BLaER1 (cell line): ENCODE measurements at regions not wholly inside any gene's neighbourhood (a gene's known extent, or its start where the extent isn't known, plus 50 kb on each side); places are given as distances from the start of the nearest gene placed in this dataset.

ENCODE experiments used
- H3K27ac ChIP-seq: shearing (Covaris generic); formaldehyde crosslinking; 2 replicates; pipeline ENCODE4 v1.8.1; 2022
- H3K27me3 ChIP-seq: shearing (Covaris generic); formaldehyde crosslinking; 2 replicates; pipeline ENCODE4 v1.8.1; 2022
- H3K36me3 ChIP-seq: shearing (Covaris generic); formaldehyde crosslinking; 2 replicates; pipeline ENCODE4 v1.8.1; 2022
- H3K4me1 ChIP-seq: shearing (Covaris generic); formaldehyde crosslinking; 2 replicates; pipeline ENCODE4 v1.8.1; 2022
- H3K4me2 ChIP-seq: shearing (Covaris generic); formaldehyde crosslinking; 2 replicates; pipeline ENCODE4 v1.8.1; 2022
- H3K4me3 ChIP-seq: shearing (Covaris generic); formaldehyde crosslinking; 2 replicates; pipeline ENCODE4 v1.8.1; 2022
- H3K9ac ChIP-seq: shearing (Covaris generic); formaldehyde crosslinking; 2 replicates; pipeline ENCODE4 v1.8.1; 2022
- H3K9me3 ChIP-seq: shearing (Covaris generic); formaldehyde crosslinking; 2 replicates; pipeline ENCODE4 v1.8.1; 2022
- H4K20me1 ChIP-seq: shearing (Covaris generic); formaldehyde crosslinking; 2 replicates; pipeline ENCODE4 v1.8.1; 2022
- Cebpa-rat ChIP-seq: shearing (Covaris generic); IDR thresholded peaks from 2 replicates; pipeline ENCODE4 v1.8.1; 2022

DNA sequence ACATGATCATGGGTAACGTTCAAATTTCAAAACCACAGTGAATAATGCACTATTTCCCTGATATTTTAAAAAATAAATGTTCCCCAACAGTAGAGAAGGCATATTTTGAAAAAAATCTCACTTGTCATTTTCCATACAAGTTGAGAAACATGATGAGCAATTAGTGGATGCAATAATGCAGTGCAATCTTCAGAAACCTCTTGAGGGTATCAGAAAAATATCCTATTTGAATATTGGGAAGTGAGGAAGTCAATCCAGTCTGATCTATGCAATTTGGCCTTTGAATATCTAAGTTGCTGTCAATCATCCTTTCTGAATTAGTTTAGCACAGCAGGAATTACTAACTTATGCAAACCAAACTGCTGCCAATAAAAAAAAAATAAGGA is 776.8 kb downstream of the PCDH18 start:
- no peak overlapping the region for H3K4me3 ChIP-seq
- H3K9me3 ChIP-seq, result no peaks in the 10 kb centered on the region
- H3K4me1 ChIP-seq, result no peaks in the 10 kb centered on the region
- H3K27ac ChIP-seq, result no peak overlapping the region
- no peak overlapping the region for H3K4me2 ChIP-seq
- H3K9ac ChIP-seq, result no peak overlapping the region
- no peak for TF ChIP-seq Cebpa-rat
- no peaks in the 10 kb centered on the region for H3K36me3 ChIP-seq
- H4K20me1 ChIP-seq, result no peaks in the 10 kb centered on the region
- no peaks in the 10 kb centered on the region for H3K27me3 ChIP-seq

- H3K9me3 ChIP-seq, result no peaks in the 10 kb centered on the region
- H3K36me3 ChIP-seq, result no peaks in the 10 kb centered on the region
- H3K27me3 ChIP-seq, result no peaks in the 10 kb centered on the region
- no peak overlapping the region for H3K27ac ChIP-seq
- no peaks in the 10 kb centered on the region for H4K20me1 ChIP-seq
- H3K9ac ChIP-seq, result no peak overlapping the region
- no peak overlapping the region for H3K4me3 ChIP-seq
- no peak overlapping the region for H3K4me2 ChIP-seq
- no peaks in the 10 kb centered on the region for H3K4me1 ChIP-seq
- no peak for TF ChIP-seq Cebpa-rat
These were observed 777.3 kb downstream of the PCDH18 start for GRCh38 chr4:136754810-136755530.

DNA sequence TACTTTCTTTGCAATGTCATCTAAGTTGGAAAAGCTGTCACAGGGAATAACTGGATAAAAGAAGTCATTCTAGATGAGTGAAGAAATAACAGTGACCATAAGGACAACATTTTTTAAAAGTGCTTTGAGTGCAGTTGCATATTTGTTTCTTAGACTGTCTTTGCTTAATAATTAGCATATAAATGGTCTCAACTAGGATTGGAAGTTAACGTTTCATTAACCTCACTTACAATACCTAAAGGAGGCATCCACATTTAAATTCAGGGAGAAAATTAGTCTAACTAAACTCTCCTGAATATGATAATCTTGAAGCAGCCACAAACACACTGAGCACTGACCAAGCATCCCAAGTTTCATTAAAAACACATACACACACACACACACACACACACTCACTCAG is 780.7 kb downstream of the PCDH18 start:
- no peak overlapping the region for H3K4me3 ChIP-seq
- H4K20me1 ChIP-seq, result no peaks in the 10 kb centered on the region
- no peaks in the 10 kb centered on the region for H3K36me3 ChIP-seq
- no peak for TF ChIP-seq Cebpa-rat
- H3K4me1 ChIP-seq, result no peaks in the 10 kb centered on the region
- H3K9me3 ChIP-seq, result peaks cover 7% of the 10 kb centered on the region; the same call in 1 of the 2 replicates
- H3K27ac ChIP-seq, result no peak overlapping the region
- no peak overlapping the region for H3K4me2 ChIP-seq
- H3K27me3 ChIP-seq, result no peaks in the 10 kb centered on the region
- H3K9ac ChIP-seq, result no peak overlapping the region

DNA sequence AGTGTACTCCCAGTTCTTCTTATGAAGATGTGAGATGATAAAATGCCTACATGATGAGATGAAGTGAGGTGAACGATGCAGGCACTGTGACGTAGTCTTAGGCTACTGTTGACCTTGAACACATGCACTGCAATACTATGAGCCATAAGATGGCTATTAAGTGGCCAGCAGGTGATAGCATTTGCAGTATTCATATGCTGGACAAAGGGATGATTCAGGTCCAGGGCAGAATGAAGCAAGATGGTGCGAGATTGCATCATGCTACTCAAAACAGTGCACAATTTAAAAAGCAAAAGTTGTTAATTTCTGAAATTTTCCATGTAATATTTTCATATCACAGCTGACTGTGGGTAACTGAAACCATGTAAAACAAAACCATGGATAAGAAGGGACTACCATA is 781.4 kb downstream of the PCDH18 start:
- Histone ChIP-seq H3K9me3 (peaks cover 7% of the 10 kb centered on the region; the same call in 1 of the 2 replicates), H4K20me1 (no peaks in the 10 kb centered on the region), H3K27ac (no peak overlapping the region), H3K4me1 (no peaks in the 10 kb centered on the region), H3K4me3 (no peak overlapping the region), H3K27me3 (no peaks in the 10 kb centered on the region), H3K4me2 (no peak overlapping the region), H3K9ac (no peak overlapping the region), H3K36me3 (no peaks in the 10 kb centered on the region)
- no peak for TF ChIP-seq Cebpa-rat

DNA sequence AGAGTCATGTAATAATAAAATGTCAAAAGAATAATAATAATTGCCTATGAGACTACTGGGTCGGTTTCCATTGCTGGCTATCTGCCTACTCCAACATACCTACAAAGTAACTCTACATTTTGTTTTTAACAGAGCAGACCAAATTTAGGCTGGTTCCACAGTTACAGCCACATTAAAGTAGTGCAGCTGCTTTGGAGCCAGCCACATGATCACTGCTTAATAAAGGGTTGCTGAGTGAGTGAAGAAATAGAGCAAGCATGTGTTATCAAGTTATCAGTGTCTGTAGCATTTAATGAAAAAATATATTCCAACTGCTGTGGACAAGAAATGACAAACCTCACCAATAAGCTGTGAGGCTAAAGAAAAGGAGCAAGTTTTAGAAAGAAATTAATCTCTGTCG is 782.3 kb downstream of the PCDH18 start:
- no peak overlapping the region for H3K4me2 ChIP-seq
- no peaks in the 10 kb centered on the region for H3K4me1 ChIP-seq
- no peak overlapping the region for H3K27ac ChIP-seq
- no peaks in the 10 kb centered on the region for H3K27me3 ChIP-seq
- no peaks in the 10 kb centered on the region for H3K36me3 ChIP-seq
- no peaks in the 10 kb centered on the region for H4K20me1 ChIP-seq
- TF ChIP-seq Cebpa-rat, result no peak
- H3K9ac ChIP-seq, result no peak overlapping the region
- H3K4me3 ChIP-seq, result no peak overlapping the region
- H3K9me3 ChIP-seq, result peaks cover 7% of the 10 kb centered on the region; the same call in 1 of the 2 replicates

GRCh38 chr4:136748773-136749172 is 783.5 kb downstream of the PCDH18 start:
- Histone ChIP-seq H3K27ac (no peak overlapping the region), H3K36me3 (no peaks in the 10 kb centered on the region), H3K4me1 (no peaks in the 10 kb centered on the region), H3K9ac (no peak overlapping the region), H3K4me3 (no peak overlapping the region), H3K4me2 (no peak overlapping the region), H4K20me1 (no peaks in the 10 kb centered on the region), H3K9me3 (peaks cover 7% of the 10 kb centered on the region; the same call in 1 of the 2 replicates), H3K27me3 (no peaks in the 10 kb centered on the region)
- no peak for TF ChIP-seq Cebpa-rat

- peaks cover 12% of the 10 kb centered on the region for H3K9me3 ChIP-seq
- no peaks in the 10 kb centered on the region for H4K20me1 ChIP-seq
- H3K36me3 ChIP-seq, result no peaks in the 10 kb centered on the region
- no peaks in the 10 kb centered on the region for H3K4me1 ChIP-seq
- no peak overlapping the region for H3K9ac ChIP-seq
- H3K27me3 ChIP-seq, result no peaks in the 10 kb centered on the region
- no peak overlapping the region for H3K27ac ChIP-seq
- no peak overlapping the region for H3K4me2 ChIP-seq
- no peak for TF ChIP-seq Cebpa-rat
- H3K4me3 ChIP-seq, result no peak overlapping the region
These were observed 784.1 kb downstream of the PCDH18 start for GRCh38 chr4:136748165-136748564.

GRCh38 chr4:136743238-136743637 is 789.1 kb downstream of the PCDH18 start:
- H3K9me3 ChIP-seq, result peaks cover 9% of the 10 kb centered on the region
- H3K36me3 ChIP-seq, result no peaks in the 10 kb centered on the region
- no peaks in the 10 kb centered on the region for H4K20me1 ChIP-seq
- H3K27me3 ChIP-seq, result no peaks in the 10 kb centered on the region
- H3K4me1 ChIP-seq, result no peaks in the 10 kb centered on the region
- H3K9ac ChIP-seq, result no peak overlapping the region
- no peak overlapping the region for H3K27ac ChIP-seq
- TF ChIP-seq Cebpa-rat, result no peak
- no peak overlapping the region for H3K4me2 ChIP-seq
- no peak overlapping the region for H3K4me3 ChIP-seq

DNA sequence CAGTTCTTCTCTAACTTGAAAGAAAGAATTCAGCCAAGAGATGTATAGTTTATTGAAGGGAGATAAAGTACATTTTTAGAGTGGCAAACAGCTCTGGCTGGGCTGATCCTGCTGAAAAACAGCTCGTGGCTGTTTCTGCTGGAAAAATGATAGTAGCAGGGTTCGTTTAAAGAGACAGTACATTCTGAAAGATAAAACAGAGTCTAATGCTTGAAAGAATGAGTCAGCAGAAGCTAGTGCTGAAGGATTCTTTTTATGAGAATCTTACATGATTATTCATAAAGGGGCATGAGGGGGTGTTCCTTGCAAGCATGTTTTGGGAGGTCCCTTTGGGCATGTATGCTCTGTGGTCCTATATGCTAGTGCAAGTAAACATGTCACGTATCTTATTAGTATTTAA is 790.0 kb downstream of the PCDH18 start:
- H3K9me3 ChIP-seq, result peaks cover 9% of the 10 kb centered on the region
- no peaks in the 10 kb centered on the region for H3K36me3 ChIP-seq
- H3K4me2 ChIP-seq, result no peak overlapping the region
- no peaks in the 10 kb centered on the region for H3K27me3 ChIP-seq
- no peak for TF ChIP-seq Cebpa-rat
- no peak overlapping the region for H3K4me3 ChIP-seq
- H4K20me1 ChIP-seq, result no peaks in the 10 kb centered on the region
- no peak overlapping the region for H3K9ac ChIP-seq
- H3K27ac ChIP-seq, result no peak overlapping the region
- no peaks in the 10 kb centered on the region for H3K4me1 ChIP-seq

GRCh38 chr4:136741468-136741867 is 790.8 kb downstream of the PCDH18 start:
- Histone ChIP-seq H4K20me1 (no peaks in the 10 kb centered on the region), H3K27ac (no peak overlapping the region), H3K4me3 (no peak overlapping the region), H3K36me3 (no peaks in the 10 kb centered on the region), H3K4me1 (no peaks in the 10 kb centered on the region), H3K9ac (no peak overlapping the region), H3K4me2 (no peak overlapping the region), H3K9me3 (peaks cover 9% of the 10 kb centered on the region), H3K27me3 (no peaks in the 10 kb centered on the region)
- TF ChIP-seq Cebpa-rat, result no peak

GRCh38 chr4:136740326-136740725 is 792.0 kb downstream of the PCDH18 start:
- TF ChIP-seq Cebpa-rat, result no peak
- Histone ChIP-seq H3K9ac (no peak overlapping the region), H3K9me3 (peaks cover 9% of the 10 kb centered on the region), H4K20me1 (no peaks in the 10 kb centered on the region), H3K4me3 (no peak overlapping the region), H3K4me2 (no peak overlapping the region), H3K36me3 (no peaks in the 10 kb centered on the region), H3K4me1 (no peaks in the 10 kb centered on the region), H3K27me3 (no peaks in the 10 kb centered on the region), H3K27ac (no peak overlapping the region)
